ENCODE measurements at regions not wholly inside any gene's neighbourhood (a gene's known extent, or its start where the extent isn't known, plus 50 kb on each side); places are given as distances from the start of the nearest gene placed in this dataset.

DNA sequence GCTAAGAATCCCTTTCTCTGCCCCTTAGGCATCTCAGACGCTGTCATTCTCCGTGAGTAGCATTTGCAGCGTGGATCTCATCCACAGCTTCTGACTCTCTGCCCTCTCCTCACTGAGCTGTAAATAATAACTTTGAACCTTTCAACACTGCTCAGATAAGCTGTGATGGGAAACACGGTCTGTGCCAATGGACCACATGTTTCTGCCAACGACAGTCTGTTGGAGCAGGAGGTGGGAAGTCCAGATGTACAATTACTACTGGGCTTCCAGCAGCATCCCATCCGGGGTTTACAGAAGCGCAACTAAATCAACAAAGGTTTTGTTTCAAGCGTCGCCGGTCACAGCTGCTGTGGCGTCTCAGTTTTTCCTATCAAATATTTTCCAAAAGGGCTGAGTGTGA is 1110.6 kb downstream of the TYW1 start:
- TF ChIP-seq CTCF (conservative IDR thresholded peaks at IDR 0.05; ENCODE audit: low read depth, low read length), result no peak
- no peak for DNase-seq (ENCODE audit: low read depth)
- H3K4me3 ChIP-seq (ENCODE audit: low read depth, low read length), result no peak overlapping the region

- no peak overlapping the region for H3K4me3 ChIP-seq (ENCODE audit: low read depth, low read length)
- DNase-seq (ENCODE audit: low read depth), result no peak
- no peak for TF ChIP-seq CTCF (conservative IDR thresholded peaks at IDR 0.05; ENCODE audit: low read depth, low read length)
These were observed 1111.3 kb downstream of the TYW1 start for GRCh38 chr7:68107968-68108367.

- H3K4me3 ChIP-seq (ENCODE audit: low read depth, low read length), result no peak overlapping the region
- no peak for DNase-seq (ENCODE audit: low read depth)
- TF ChIP-seq CTCF (conservative IDR thresholded peaks at IDR 0.05; ENCODE audit: low read depth, low read length), result no peak
These were observed 1112.7 kb downstream of the TYW1 start for GRCh38 chr7:68109299-68109698.

DNA sequence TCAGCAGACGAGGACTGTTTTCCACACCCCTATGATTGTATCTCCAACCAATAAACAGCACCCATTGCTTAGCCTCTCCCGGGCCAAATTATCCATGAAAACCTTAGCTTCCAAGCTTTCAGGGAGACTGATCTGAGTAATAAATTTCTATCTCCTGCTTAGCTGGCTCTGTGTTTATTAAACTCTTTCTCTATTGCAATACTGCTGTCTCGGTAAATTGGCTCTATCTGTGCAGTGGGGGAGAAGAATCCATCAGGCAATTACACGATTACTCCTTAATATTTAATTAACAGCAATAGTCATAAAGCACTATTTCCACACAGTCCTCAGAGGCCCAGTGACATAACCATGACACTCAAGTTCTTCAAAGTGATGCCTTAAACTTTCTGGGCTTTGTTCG is 1122.8 kb downstream of the TYW1 start:
- H3K4me3 ChIP-seq (ENCODE audit: low read depth, low read length), result no peak overlapping the region
- TF ChIP-seq CTCF (conservative IDR thresholded peaks at IDR 0.05; ENCODE audit: low read depth, low read length), result no peak
- no peak for DNase-seq (ENCODE audit: low read depth)

GRCh38 chr7:68121056-68121455 is 1124.4 kb downstream of the TYW1 start:
- no peak for TF ChIP-seq CTCF (conservative IDR thresholded peaks at IDR 0.05; ENCODE audit: low read depth, low read length)
- H3K4me3 ChIP-seq (ENCODE audit: low read depth, low read length), result no peak overlapping the region
- no peak for DNase-seq (ENCODE audit: low read depth)

DNA sequence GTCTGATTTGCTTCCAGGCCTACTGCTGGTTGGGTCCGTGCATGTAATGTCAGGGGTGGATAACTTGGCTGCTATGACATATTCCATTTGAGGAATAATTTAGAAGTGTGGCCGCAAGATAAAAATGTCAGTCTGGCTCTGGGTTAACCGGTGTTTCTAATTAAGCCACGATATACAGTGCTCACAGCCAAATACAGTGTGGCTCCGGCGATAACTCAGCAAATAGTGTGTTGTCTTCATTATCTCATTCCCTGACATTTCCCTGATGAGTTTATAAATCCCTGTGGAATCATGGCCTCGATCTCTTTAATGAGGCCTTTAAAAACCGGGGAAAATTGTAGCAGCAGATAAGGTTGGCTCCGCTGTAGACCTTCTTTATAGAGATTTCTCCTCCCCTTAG is 1125.0 kb downstream of the TYW1 start:
- TF ChIP-seq CTCF (conservative IDR thresholded peaks at IDR 0.05; ENCODE audit: low read depth, low read length), result no peak
- no peak for DNase-seq (ENCODE audit: low read depth)
- H3K4me3 ChIP-seq (ENCODE audit: low read depth, low read length), result no peak overlapping the region

GRCh38 chr7:68122801-68123200 is 1126.2 kb downstream of the TYW1 start:
- H3K4me3 ChIP-seq (ENCODE audit: low read depth, low read length), result no peak overlapping the region
- no peak for TF ChIP-seq CTCF (conservative IDR thresholded peaks at IDR 0.05; ENCODE audit: low read depth, low read length)
- DNase-seq (ENCODE audit: low read depth), result no peak

Data from epithelial cell of proximal tubule (primary cell).